Colon (tissue), 2 donors: ENCODE measurements at regions not wholly inside any gene's neighbourhood (a gene's known extent, or its start where the extent isn't known, plus 50 kb on each side); places are given as distances from the start of the nearest gene placed in this dataset.
"Not testable (repeated sequence)": the region's sequence is repeated elsewhere in the genome, so short reads cannot be mapped to it uniquely, and the experiment has no call there.

Experiments used
- FAIRE-seq: peaks from 2 replicates; lab custom pipeline; 2012; peaks lifted over from hg19 to GRCh38; lab: Jason Lieb, UNC
- donor health status: control.
- donor health status: control.

- no peak for FAIRE-seq
Measured at GRCh38 chr6:3962291-3963280, 113.4 kb downstream of the FAM50B start.

- FAIRE-seq = no peak
Measured at GRCh38 chr6:3963426-3963825, 114.3 kb downstream of the FAM50B start.

- FAIRE-seq = no peak
Measured at GRCh38 chr6:3965071-3965718, 113.7 kb downstream of the FAM217A start.

- no peak for FAIRE-seq
Measured at GRCh38 chr6:3966426-3966825, 112.5 kb downstream of the FAM217A start.

- FAIRE-seq = no peak
Measured at GRCh38 chr6:3970097-3970496, 108.8 kb downstream of the FAM217A start.

GRCh38 chr6:3973152-3973551, 105.8 kb downstream of the FAM217A start:
- FAIRE-seq = not testable (repeated sequence)

- FAIRE-seq = no peak
Measured at GRCh38 chr6:3977875-3978711, 100.8 kb downstream of the FAM217A start.

- FAIRE-seq = not testable (repeated sequence)
Measured at GRCh38 chr6:3978966-3979365, 100.0 kb downstream of the FAM217A start.

GRCh38 chr6:3981917-3982316, 97.0 kb downstream of the FAM217A start:
- no peak for FAIRE-seq

GRCh38 chr6:3983778-3984177, 95.2 kb downstream of the FAM217A start:
- FAIRE-seq = no peak

- no peak for FAIRE-seq
Measured at GRCh38 chr6:3984494-3984893, 94.4 kb downstream of the FAM217A start.

GRCh38 chr6:3986241-3986640, 92.7 kb downstream of the FAM217A start:
- FAIRE-seq = no peak

GRCh38 chr6:3987053-3987452, 91.9 kb downstream of the FAM217A start:
- FAIRE-seq = no peak

GRCh38 chr6:3987576-3987975, 91.4 kb downstream of the FAM217A start:
- no peak for FAIRE-seq

- FAIRE-seq = no peak
Measured at GRCh38 chr6:3990692-3991491, 88.0 kb downstream of the FAM217A start.

GRCh38 chr6:3991941-3992340, 87.0 kb downstream of the FAM217A start:
- FAIRE-seq = no peak

- no peak for FAIRE-seq
Measured at GRCh38 chr6:3996349-3996748, 82.6 kb downstream of the FAM217A start.

GRCh38 chr6:3997177-3997770, 81.7 kb downstream of the FAM217A start:
- FAIRE-seq = no peak

- FAIRE-seq = peak; percentile 28
Measured at GRCh38 chr6:3999800-4000661, 78.9 kb downstream of the FAM217A start.

GRCh38 chr6:4004249-4004648, 74.7 kb downstream of the FAM217A start:
- no peak for FAIRE-seq
